HG03060 (cell line): ENCODE measurements at regions not wholly inside any gene's neighbourhood (a gene's known extent, or its start where the extent isn't known, plus 50 kb on each side); places are given as distances from the start of the nearest gene placed in this dataset.
"Not testable (repeated sequence)": the region's sequence is repeated elsewhere in the genome, so short reads cannot be mapped to it uniquely, and the experiment has no call there.

Source experiments
- ATAC-seq: cut with Tn5 transposase; IDR thresholded peaks from one replicate; pipeline ENCODE4 v1.9.1; 2021; ENCODE audit warnings: low read depth, moderate number of reproducible peaks; ENCODE audit not compliant: unreplicated experiment

- no peak for ATAC-seq
Measured at GRCh38 chr1:208461680-208462079, 217.5 kb upstream of the PLXNA2 start.

GRCh38 chr1:208462761-208463160, 218.6 kb upstream of the PLXNA2 start:
- ATAC-seq, result no peak

GRCh38 chr1:208465266-208465665, 221.1 kb upstream of the PLXNA2 start:
- ATAC-seq, result no peak

GRCh38 chr1:208465786-208466590, 221.8 kb upstream of the PLXNA2 start:
- ATAC-seq, result no peak

GRCh38 chr1:208467151-208467780, 223.1 kb upstream of the PLXNA2 start:
- ATAC-seq, result no peak

GRCh38 chr1:208475449-208475848, 231.3 kb upstream of the PLXNA2 start:
- ATAC-seq, result no peak

GRCh38 chr1:208475951-208476845, 232.0 kb upstream of the PLXNA2 start:
- ATAC-seq, result no peak

GRCh38 chr1:208476846-208477170, 232.6 kb upstream of the PLXNA2 start:
- ATAC-seq, result no peak

GRCh38 chr1:208479435-208479834, 235.3 kb upstream of the PLXNA2 start:
- ATAC-seq, result no peak

GRCh38 chr1:208485512-208485911, 241.3 kb upstream of the PLXNA2 start:
- no peak for ATAC-seq

- no peak for ATAC-seq
Measured at GRCh38 chr1:208486677-208487076, 242.5 kb upstream of the PLXNA2 start.

- not testable (repeated sequence) for ATAC-seq
Measured at GRCh38 chr1:208488432-208488831, 244.2 kb upstream of the PLXNA2 start.

- no peak for ATAC-seq
Measured at GRCh38 chr1:208496467-208497371, 252.5 kb upstream of the PLXNA2 start.

- no peak for ATAC-seq
Measured at GRCh38 chr1:208497866-208498541, 253.8 kb upstream of the PLXNA2 start.

GRCh38 chr1:208499026-208499425, 254.8 kb upstream of the PLXNA2 start:
- ATAC-seq, result no peak

GRCh38 chr1:208499601-208500000, 255.4 kb upstream of the PLXNA2 start:
- no peak for ATAC-seq

- ATAC-seq, result no peak
Measured at GRCh38 chr1:208500375-208500774, 256.2 kb upstream of the PLXNA2 start.

GRCh38 chr1:208501542-208501941, 257.4 kb upstream of the PLXNA2 start:
- ATAC-seq, result no peak

GRCh38 chr1:208503787-208504186, 259.6 kb upstream of the PLXNA2 start:
- ATAC-seq, result no peak

GRCh38 chr1:208506812-208507211, 262.6 kb upstream of the PLXNA2 start:
- ATAC-seq, result no peak
